GM19043 (cell line): ENCODE measurements at regions not wholly inside any gene's neighbourhood (a gene's known extent, or its start where the extent isn't known, plus 50 kb on each side); places are given as distances from the start of the nearest gene placed in this dataset.
A peak's percentile ranks its signal among the peaks of the same experiment; 100 is the strongest.
"Not testable (repeated sequence)": the region's sequence is repeated elsewhere in the genome, so short reads cannot be mapped to it uniquely, and the experiment has no call there.

Source experiments
- ATAC-seq: cut with Tn5 transposase; IDR thresholded peaks from one replicate; pipeline ENCODE4 v1.9.1; 2021; ENCODE audit warnings: low read depth; ENCODE audit not compliant: unreplicated experiment

DNA sequence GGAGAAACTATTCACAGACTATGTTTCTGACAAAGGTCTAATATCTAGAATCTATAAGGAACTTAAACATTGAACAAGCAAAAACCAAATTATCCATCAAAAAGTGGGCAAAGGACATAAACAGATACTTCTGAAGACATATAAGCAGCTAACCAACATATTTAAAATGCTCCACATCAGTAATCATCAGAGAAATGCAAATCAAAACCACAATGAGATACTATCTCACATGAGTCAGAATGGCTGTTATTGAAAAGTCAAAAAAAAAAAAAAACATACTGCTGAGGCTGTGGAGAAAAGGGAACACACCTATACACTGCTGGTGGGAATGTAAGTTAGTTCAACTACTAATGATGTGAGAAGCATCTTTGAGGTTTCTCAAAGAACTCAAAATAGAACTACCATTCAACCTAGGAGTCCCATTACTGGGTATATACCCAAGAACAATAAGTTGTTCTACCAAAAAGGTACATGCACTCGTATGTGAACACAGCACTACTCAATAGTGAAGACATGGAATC lies 220.4 kb upstream of the TFPI start:
- no peak for ATAC-seq

DNA sequence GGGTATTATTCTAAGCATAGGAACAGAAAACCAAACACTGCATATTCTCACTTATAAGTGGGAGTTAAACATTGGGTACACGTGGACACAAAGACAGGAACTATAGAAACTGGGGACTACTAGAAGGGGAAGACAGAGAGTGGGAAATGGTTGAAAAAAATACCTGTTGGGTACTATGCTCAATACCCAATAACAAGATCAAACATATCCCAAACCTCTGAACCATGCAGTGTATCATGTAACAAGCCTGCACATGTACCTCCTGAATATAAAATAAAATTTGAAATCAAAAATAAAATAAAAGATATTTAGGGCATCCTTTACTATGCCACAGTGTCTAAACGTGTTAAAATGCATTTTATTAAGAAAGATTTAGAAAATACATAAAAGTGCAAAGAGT lies 221.0 kb upstream of the TFPI start:
- no peak for ATAC-seq

DNA sequence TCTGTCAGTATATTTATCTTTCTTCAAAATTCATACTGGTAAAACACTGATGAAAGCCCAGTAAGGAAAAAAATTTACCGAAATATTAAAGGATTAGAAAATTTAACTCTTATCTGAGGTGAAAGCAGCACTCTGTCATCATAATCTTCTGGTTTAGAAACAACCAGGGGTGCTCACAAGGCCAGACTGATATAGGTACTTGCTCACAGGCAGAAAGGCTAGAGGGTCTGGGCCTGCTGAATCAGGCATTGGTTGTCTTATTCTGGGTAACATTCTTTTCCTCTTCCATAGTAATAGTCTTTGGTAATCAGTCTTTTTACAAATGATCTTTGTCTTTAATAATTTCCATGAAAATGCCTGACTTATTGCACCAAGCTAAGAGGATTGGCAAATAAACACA lies 221.4 kb upstream of the TFPI start:
- no peak for ATAC-seq

DNA sequence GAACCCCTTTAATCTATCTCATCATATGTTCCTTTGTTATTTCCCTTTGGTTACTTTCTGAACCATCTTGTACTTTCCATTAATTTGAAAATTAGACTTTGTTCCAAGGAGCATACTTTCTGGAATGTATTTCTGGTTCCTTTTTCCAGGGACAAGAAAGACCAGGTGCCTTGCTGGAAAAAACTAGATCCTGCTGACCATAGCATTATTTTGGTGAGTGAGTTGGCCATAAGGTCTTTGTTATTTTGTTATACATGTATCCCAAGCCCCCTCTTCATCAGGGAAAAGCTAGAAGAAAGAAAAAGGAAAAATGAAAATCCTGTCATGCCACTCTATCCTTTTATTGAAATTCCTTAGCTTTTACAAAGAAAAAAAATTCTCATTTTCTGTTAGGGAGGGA lies 228.1 kb upstream of the TFPI start:
- ATAC-seq = no peak

DNA sequence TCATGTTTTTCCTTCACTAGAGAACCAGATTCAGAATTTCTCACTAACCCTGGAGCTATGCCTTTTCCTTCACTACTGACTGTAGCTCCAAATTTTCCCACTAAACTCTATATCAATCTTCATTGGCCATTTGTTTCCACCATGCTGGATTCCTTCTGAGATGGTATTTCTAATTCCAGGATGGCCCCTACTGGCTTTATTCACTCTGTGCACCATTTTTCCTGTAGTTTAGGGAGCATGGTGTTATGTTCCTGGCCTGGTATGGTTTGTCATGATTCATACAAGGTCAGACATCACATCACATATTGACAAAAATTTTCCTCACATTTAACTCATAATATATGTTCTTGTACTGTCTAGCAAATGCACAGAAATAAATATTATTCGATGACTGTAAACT lies 229.2 kb upstream of the TFPI start:
- ATAC-seq = no peak

DNA sequence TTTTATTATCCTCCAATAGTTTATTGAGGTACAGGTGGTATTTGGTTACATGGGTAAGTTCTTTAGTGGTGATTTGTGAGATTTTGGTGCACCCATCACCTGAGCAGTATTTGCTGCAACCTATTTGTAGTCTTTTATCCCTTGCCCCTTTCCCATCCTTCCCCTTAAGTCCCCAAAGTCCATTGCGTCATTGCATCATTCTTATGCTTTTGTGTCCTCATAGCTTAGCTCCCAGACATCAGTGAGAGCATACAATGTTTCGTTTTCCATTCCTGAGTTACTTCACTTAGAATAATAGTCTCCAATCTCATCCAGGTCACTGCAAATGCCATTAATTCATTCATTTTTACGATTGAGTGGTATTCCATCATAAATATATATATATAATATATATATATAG lies 229.9 kb upstream of the TFPI start:
- ATAC-seq = not testable (repeated sequence)

DNA sequence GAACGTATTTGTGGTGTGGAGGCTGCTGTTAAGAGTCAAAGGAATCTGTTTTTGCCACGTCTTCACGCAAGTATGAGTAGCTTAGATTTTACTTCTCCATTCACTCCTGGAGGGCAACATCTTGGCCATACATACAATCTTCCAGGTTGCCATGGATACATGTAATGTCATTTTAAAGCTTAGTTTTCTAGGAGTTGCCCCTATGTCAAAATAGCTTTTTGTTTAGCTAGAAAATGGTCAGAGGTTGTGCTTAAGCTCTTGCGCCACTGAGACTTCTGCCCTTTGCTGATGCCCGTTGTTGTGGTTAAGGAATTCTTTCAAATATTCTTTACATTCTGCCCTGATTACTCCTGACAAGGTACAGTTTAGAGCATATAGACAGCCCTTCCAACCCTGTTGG lies 245.4 kb upstream of the TFPI start:
- ATAC-seq = no peak

DNA sequence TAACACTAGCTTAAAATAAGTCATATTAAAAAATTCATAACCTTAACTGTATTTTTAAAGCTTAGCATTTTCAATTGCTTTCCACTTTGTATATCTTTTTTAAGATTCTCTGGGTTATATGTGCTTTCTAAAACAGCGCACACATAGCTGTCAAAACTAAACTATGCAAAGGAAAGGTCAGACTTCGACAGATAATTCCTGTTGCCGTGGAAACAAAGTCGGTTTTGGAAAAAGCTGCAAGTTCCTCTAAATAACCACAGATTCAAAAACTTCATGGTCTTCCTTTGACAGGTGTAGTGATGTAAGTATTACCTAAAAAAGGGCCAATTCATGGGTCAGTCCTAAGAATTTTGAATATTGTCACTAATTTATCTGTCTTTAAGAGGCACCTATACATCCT lies 249.6 kb upstream of the TFPI start:
- no peak for ATAC-seq

- ATAC-seq = no peak
Observed at GRCh38 chr2:187815113-187815512, 260.9 kb upstream of the TFPI start.

- no peak for ATAC-seq
Observed at GRCh38 chr2:187819624-187820023, 265.4 kb upstream of the TFPI start.

DNA sequence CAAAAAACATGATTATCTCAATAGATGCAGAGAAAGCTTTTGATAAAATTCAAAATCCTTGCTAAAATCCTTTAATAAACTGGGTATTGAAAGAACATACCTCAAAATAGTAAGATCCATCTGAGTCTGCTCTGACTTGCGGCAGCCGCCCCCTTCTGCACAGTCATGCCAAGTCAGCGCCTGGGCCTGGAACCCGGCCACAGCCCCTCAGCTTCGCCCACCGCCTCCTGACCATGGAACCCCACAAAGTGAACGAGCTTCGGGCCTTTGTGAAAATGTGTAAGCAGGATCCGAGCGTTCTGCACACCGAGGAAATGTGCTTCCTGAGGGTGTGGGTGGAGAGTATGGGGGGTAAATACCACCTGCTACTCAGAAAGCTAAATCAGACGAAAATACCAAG lies 270.9 kb upstream of the TFPI start:
- ATAC-seq = no peak

DNA sequence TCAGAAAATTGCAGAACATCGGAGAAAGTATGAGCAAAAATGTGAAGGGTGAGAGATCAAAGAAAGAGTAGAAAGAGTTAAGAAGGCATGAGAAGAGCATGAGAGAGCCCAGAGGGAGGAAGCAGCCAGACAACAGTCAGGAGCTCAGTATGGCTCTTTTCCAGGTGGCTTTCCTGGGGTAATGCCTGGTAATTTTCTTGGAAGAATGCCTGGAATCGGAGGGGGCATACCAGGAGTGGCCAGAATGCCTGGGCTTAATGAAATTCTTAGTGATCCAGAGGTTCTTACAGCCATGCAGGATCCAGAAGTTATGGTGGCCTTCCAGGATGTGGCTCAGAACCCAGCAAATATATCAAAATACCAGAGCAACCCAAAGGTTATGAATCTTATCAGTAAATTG lies 271.8 kb upstream of the TFPI start:
- ATAC-seq = no peak

DNA sequence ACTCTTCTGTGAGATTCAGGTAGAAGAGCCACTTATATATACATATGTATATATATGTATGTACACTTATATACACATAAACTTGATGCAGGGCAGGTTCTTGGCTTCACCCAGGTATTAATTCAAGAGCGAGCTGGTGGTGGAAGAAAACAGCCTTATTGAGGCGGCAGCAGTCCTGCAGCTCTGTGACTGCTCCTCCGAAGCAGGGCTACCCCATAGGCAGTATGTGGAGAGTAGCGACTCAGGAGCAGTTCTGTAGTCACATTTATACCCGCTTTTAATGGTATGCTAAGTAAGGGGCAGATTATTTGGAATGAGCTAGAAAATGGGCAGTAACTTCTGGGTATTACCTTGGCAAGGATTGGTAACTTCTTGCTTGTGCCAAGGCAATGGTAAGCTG lies 280.6 kb upstream of the TFPI start:
- ATAC-seq = no peak

DNA sequence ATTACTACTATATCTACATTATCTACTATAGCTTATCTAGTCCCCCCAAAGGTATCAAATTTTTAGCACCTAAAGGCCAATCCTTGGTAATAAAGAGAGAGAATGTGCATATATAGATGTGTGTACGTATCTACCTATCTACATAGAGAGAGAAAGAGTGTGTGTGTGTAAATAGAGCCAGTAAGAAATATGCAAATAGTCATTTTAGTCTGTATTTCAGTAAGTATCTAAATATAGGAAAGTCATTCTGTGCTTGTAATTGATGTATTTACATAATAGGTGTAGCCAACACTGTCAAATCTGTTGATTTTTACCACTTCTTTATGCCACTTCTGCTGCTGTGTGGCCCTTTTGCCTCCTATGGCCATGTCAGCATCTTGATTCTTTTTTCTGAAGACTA lies 284.5 kb upstream of the TFPI start:
- no peak for ATAC-seq

GRCh38 chr2:187842315-187842714 lies 288.1 kb upstream of the TFPI start:
- ATAC-seq = no peak

GRCh38 chr2:187842978-187843847 lies 289.0 kb upstream of the TFPI start:
- peak; percentile 55 for ATAC-seq

- ATAC-seq = no peak
Observed at GRCh38 chr2:187847245-187848208, 293.3 kb upstream of the TFPI start.

DNA sequence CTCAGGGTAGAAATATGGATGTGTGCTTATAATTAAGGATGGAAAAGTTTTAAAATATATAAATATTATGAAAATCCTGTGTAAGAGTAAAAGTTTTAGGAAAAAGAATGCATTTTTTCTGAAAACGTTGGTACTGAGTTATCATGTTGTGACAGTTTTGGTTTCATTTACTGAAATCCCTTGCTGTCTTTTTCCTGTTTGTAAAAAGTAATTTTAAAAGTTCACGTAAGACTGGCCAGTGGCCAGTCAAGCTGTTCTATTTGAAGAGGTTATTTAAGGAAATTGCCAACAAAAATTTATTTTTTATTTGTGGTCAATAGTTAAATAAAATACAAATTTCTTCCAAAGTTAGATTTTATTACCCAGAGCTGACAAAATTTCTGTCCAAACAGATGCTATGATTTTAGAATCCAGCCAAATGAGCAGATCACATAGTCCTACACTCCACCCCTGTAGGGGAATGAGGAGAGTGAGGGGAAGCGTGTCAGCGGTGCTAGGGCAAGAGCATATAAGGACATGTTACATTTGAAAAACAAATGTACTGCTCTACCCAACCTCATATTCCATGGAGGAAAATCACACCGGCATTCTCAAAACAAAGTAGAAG lies 297.8 kb upstream of the TFPI start:
- no peak for ATAC-seq

DNA sequence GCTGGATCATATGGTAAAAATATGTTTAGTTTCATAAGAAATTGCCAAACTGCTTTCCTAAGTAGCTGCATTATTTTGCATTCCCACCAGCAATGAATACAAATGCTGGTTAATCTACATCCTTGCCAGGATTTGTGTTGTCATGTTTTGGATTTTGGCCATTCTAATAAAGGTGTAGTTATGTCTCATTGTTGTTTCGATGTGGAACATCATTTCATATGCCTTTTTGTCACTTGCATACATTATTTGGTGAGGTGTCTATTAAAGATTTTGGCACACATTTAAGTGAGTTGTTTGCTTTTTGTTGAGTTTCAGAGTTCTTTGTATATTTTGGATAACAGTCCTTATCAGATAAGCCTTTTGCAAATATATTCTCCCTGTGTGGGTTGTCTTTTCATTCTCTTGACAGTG lies 299.2 kb upstream of the TFPI start:
- ATAC-seq = no peak

- no peak for ATAC-seq
Observed at GRCh38 chr2:187854801-187855200, 300.6 kb upstream of the TFPI start.

GRCh38 chr2:187855689-187856088 lies 301.5 kb upstream of the TFPI start:
- ATAC-seq = no peak
